ENCODE measurements at regions not wholly inside any gene's neighbourhood (a gene's known extent, or its start where the extent isn't known, plus 50 kb on each side); places are given as distances from the start of the nearest gene placed in this dataset.

GRCh38 chr1:212549503-212550017 is 59.0 kb upstream of the ATF3 start:
- Histone ChIP-seq H3K27ac (no peak overlapping the region), H3K4me1 (peaks cover 0 to 7% (median 0%) of the 10 kb centered on the region in 4 donors), H3K4me3 (no peak overlapping the region), H3K27me3 (peaks cover 5% of the 10 kb centered on the region), H3K9me3 (no peaks in the 10 kb centered on the region), H3K36me3 (no peaks in the 10 kb centered on the region)
- no peak for TF ChIP-seq CTCF (IDR thresholded peaks at IDR 0.05)
- TF ChIP-seq EP300 (IDR thresholded peaks at IDR 0.05; ENCODE audit: low read depth), result no peak
- no peak for TF ChIP-seq POLR2A (IDR thresholded peaks at IDR 0.05)
- no peak for TF ChIP-seq POLR2AphosphoS5 (IDR thresholded peaks at IDR 0.05)
- intact Hi-C loops (cut with DNase I; ENCODE audit: low total_unique reads) (no loop called here), in situ Hi-C loops (cut with MboI; ENCODE audit: low pct_ligation_motif_present in 1 of 4, low pct_unique_long_range_greater_than_20kb in 1 of 4, low sequenced_read_pairs in 3 of 4) (no loop called here)
- 71 to 100% methylated on average over 1 to 4 of the region's 4 CpGs for WGBS, 2 donors (ENCODE audit: low coverage in 1 of 2)
- no peak for DNase-seq

- in situ Hi-C loops (cut with MboI; ENCODE audit: low pct_ligation_motif_present in 1 of 4, low pct_unique_long_range_greater_than_20kb in 1 of 4, low sequenced_read_pairs in 3 of 4) (no loop called here), intact Hi-C loops (cut with DNase I; ENCODE audit: low total_unique reads) (no loop called here)
- H3K4me1 ChIP-seq, result peaks cover 0 to 7% (median 0%) of the 10 kb centered on the region in 4 donors
- no peaks in the 10 kb centered on the region for H3K36me3 ChIP-seq
- no peaks in the 10 kb centered on the region for H3K9me3 ChIP-seq
- no peak overlapping the region for H3K27ac ChIP-seq
- peaks cover 5% of the 10 kb centered on the region for H3K27me3 ChIP-seq
- 76% methylated on average over 4 of the region's 4 CpGs for WGBS, 2 donors (ENCODE audit: low coverage in 1 of 2)
- TF ChIP-seq POLR2A (IDR thresholded peaks at IDR 0.05) (no peak), CTCF (IDR thresholded peaks at IDR 0.05) (no peak), POLR2AphosphoS5 (IDR thresholded peaks at IDR 0.05) (no peak), EP300 (IDR thresholded peaks at IDR 0.05; ENCODE audit: low read depth) (no peak)
- no peak overlapping the region for H3K4me3 ChIP-seq
- no peak for DNase-seq
Observed at GRCh38 chr1:212551929-212552328, 56.6 kb upstream of the ATF3 start.

GRCh38 chr1:212553676-212554075 is 54.9 kb upstream of the ATF3 start:
- in situ Hi-C loops (cut with MboI; ENCODE audit: low pct_ligation_motif_present in 1 of 4, low pct_unique_long_range_greater_than_20kb in 1 of 4, low sequenced_read_pairs in 3 of 4), result no loop called here
- Histone ChIP-seq H3K4me1 (peaks cover 0 to 13% (median 8%) of the 10 kb centered on the region in 4 donors), H3K36me3 (no peaks in the 10 kb centered on the region), H3K27me3 (no peaks in the 10 kb centered on the region), H3K9me3 (no peaks in the 10 kb centered on the region), H3K4me3 (no peak overlapping the region), H3K27ac (no peak overlapping the region)
- DNase-seq, result no peak
- 81 to 89% methylated on average over 4 of the region's 4 CpGs for WGBS, 2 donors (ENCODE audit: low coverage in 1 of 2)
- TF ChIP-seq CTCF (IDR thresholded peaks at IDR 0.05) (no peak), POLR2A (IDR thresholded peaks at IDR 0.05) (no peak), POLR2AphosphoS5 (IDR thresholded peaks at IDR 0.05) (no peak), EP300 (IDR thresholded peaks at IDR 0.05; ENCODE audit: low read depth) (no peak)
- intact Hi-C loops (cut with DNase I; ENCODE audit: low total_unique reads), result no loop called here

DNA sequence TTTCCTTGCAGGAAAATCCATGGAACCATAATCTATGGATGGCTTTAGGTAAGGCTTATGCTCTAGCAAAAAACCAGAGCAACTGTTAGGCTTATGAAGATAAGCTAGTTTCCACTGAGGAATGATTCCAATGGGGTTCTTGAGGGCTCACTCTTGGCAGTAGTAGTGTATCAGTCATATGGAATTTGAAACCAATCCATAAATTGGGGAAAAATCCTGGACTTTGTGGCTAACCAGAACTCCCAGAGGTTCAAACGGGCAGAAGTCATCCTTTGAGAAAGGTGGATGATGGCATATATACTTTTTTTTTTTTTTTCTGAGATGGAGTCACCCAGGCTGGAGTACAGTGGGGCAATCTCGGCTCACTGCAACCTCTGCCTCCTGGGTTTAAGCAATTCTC is 54.2 kb upstream of the ATF3 start:
- intact Hi-C loops (cut with DNase I; ENCODE audit: low total_unique reads), result no loop called here
- DNase-seq, result no peak
- H3K4me3 ChIP-seq, result no peak overlapping the region
- H3K27ac ChIP-seq, result no peak overlapping the region
- H3K4me1 ChIP-seq, result peaks cover 0 to 18% (median 12%) of the 10 kb centered on the region in 4 donors
- H3K27me3 ChIP-seq, result no peaks in the 10 kb centered on the region
- no peaks in the 10 kb centered on the region for H3K9me3 ChIP-seq
- TF ChIP-seq CTCF (IDR thresholded peaks at IDR 0.05), result no peak
- no peak for TF ChIP-seq EP300 (IDR thresholded peaks at IDR 0.05; ENCODE audit: low read depth)
- TF ChIP-seq POLR2A (IDR thresholded peaks at IDR 0.05), result no peak
- TF ChIP-seq POLR2AphosphoS5 (IDR thresholded peaks at IDR 0.05), result no peak
- H3K36me3 ChIP-seq, result no peaks in the 10 kb centered on the region
- 87 to 100% methylated on average over 1 to 2 of the region's 2 CpGs for WGBS, 2 donors (ENCODE audit: low coverage in 1 of 2)
- in situ Hi-C loops (cut with MboI; ENCODE audit: low pct_ligation_motif_present in 1 of 4, low pct_unique_long_range_greater_than_20kb in 1 of 4, low sequenced_read_pairs in 3 of 4), result no loop called here
